ENCODE measurements at regions not wholly inside any gene's neighbourhood (a gene's known extent, or its start where the extent isn't known, plus 50 kb on each side); places are given as distances from the start of the nearest gene placed in this dataset.

GRCh38 chr4:154120006-154120676 is 331.3 kb upstream of the SFRP2 start:
- no peak overlapping the region; a peak in 1 of 5 replicates for H3K4me3 Mint-ChIP-seq
- Histone ChIP-seq H2BK5ac (ENCODE audit: insufficient read length, low read length) (no peak overlapping the region), H3K4me1 (ENCODE audit: insufficient read depth, low read length) (no peaks in the 10 kb centered on the region), H3K23ac (ENCODE audit: insufficient read length, low read depth, low read length) (no peak overlapping the region), H3K79me2 (ENCODE audit: insufficient read depth, low read length) (no peaks in the 10 kb centered on the region), H3K4me2 (ENCODE audit: insufficient read depth, insufficient read length, low read length) (no peak overlapping the region), H3K14ac (ENCODE audit: insufficient read depth, low read length) (no peak overlapping the region), H3K23me2 (ENCODE audit: insufficient read length, low read depth, low read length, poor library complexity, severe bottlenecking) (no peaks in the 10 kb centered on the region), H2AFZ (ENCODE audit: low read length) (no peak overlapping the region), H3K27me3 (ENCODE audit: insufficient read depth, low read length) (no peaks in the 10 kb centered on the region), H4K20me1 (ENCODE audit: control insufficient read depth, insufficient read depth, insufficient read length) (no peaks in the 10 kb centered on the region), H2BK15ac (ENCODE audit: low read depth, low read length) (no peak overlapping the region), H2BK120ac (ENCODE audit: low read depth, low read length, poor library complexity, severe bottlenecking) (no peak overlapping the region), H4K91ac (ENCODE audit: insufficient read length, low read depth, low read length) (no peak overlapping the region), H3T11ph (ENCODE audit: low read length) (no peak overlapping the region), H2BK12ac (ENCODE audit: insufficient read length, low read depth, low read length) (no peak overlapping the region), H3K18ac (ENCODE audit: insufficient read length, low read depth, low read length) (no peak overlapping the region), H3K9me3 (ENCODE audit: control insufficient read depth, low read depth, low read length) (no peaks in the 10 kb centered on the region), H2BK20ac (ENCODE audit: low read depth, low read length, poor library complexity, severe bottlenecking) (no peak overlapping the region), H4K5ac (ENCODE audit: insufficient read length, low read depth, low read length) (no peak overlapping the region), H4K8ac (replicated peaks; ENCODE audit: insufficient read length, low read depth, low read length) (no peak overlapping the region), H3K56ac (ENCODE audit: insufficient read length, low read depth, low read length) (no peak overlapping the region), H3K4ac (ENCODE audit: low read depth, low read length) (no peak overlapping the region), H3K9ac (ENCODE audit: extremely low read depth, insufficient read length, low read length) (no peak overlapping the region), H3K79me1 (ENCODE audit: insufficient read depth, low read depth, low read length, poor library complexity, severe bottlenecking) (no peaks in the 10 kb centered on the region), H3K27ac (ENCODE audit: insufficient read length, low read depth, low read length) (no peak overlapping the region), H2AK5ac (ENCODE audit: insufficient read length, low read length) (no peak overlapping the region)
- no peaks in the 10 kb centered on the region for H3K9me3 Mint-ChIP-seq
- H3K27ac Mint-ChIP-seq, result no peak overlapping the region
- H3K36me3 Mint-ChIP-seq (ENCODE audit: insufficient read depth in 1 of 3, low read depth in 3 of 3), result no peaks in the 10 kb centered on the region; a peak in 1 of 7 replicates
- peaks cover 6% of the 10 kb centered on the region for H3K27me3 Mint-ChIP-seq (ENCODE audit: low read depth)
- DNase-seq, result no peak
- WGBS (ENCODE audit: extremely low coverage, insufficient read length, low lambda C conversion rate), result no CpG with 5 or more reads among the region's 5 CpGs
- no peaks in the 10 kb centered on the region for H3K4me1 Mint-ChIP-seq
- no peak for TF ChIP-seq CTCF (conservative IDR thresholded peaks at IDR 0.05)

Data from H9 (cell line).